ES-I3 (cell line): ENCODE measurements at regions not wholly inside any gene's neighbourhood (a gene's known extent, or its start where the extent isn't known, plus 50 kb on each side); places are given as distances from the start of the nearest gene placed in this dataset.
"Not testable (repeated sequence)": the region's sequence is repeated elsewhere in the genome, so short reads cannot be mapped to it uniquely, and the experiment has no call there.

ENCODE experiments used
- H3K36me3 ChIP-seq: 2 replicates; pipeline ENCODE4 v1.6.1; 2013; ENCODE audit warnings: mild to moderate bottlenecking, low read length, control low read depth, moderate library complexity; ENCODE audit not compliant: insufficient read depth
- H3K4me1 ChIP-seq: 2 replicates; pipeline ENCODE4 v1.6.1; 2013; ENCODE audit warnings: mild to moderate bottlenecking, control low read depth, low read length; ENCODE audit not compliant: insufficient read depth
- H3K9ac ChIP-seq: 2 replicates; pipeline ENCODE4 v1.6.1; 2013; ENCODE audit warnings: low read depth, mild to moderate bottlenecking, low read length, moderate library complexity
- H3K9me3 ChIP-seq: 2 replicates; pipeline ENCODE4 v1.6.1; 2013; ENCODE audit warnings: mild to moderate bottlenecking, low read length, moderate library complexity; ENCODE audit not compliant: control insufficient read depth, insufficient read depth

- Histone ChIP-seq H3K9me3 (no peaks in the 10 kb centered on the region; the same call in 1 of the 2 replicates), H3K4me1 (no peaks in the 10 kb centered on the region; the same call in 1 of the 2 replicates), H3K9ac (no peak overlapping the region), H3K36me3 (no peaks in the 10 kb centered on the region)
Observed at GRCh38 chr13:76286178-76286577, 600.0 kb downstream of the KCTD12 start.

- Histone ChIP-seq H3K9ac (no peak overlapping the region), H3K9me3 (no peaks in the 10 kb centered on the region; the same call in 1 of the 2 replicates), H3K36me3 (no peaks in the 10 kb centered on the region), H3K4me1 (no peaks in the 10 kb centered on the region; the same call in 1 of the 2 replicates)
Observed at GRCh38 chr13:76285463-76285862, 600.7 kb downstream of the KCTD12 start.

GRCh38 chr13:76279766-76280165 is 606.4 kb downstream of the KCTD12 start:
- not testable (repeated sequence) for H3K9ac ChIP-seq

GRCh38 chr13:76271728-76272232 is 614.4 kb downstream of the KCTD12 start:
- H3K4me1 ChIP-seq = no peaks in the 10 kb centered on the region
- no peaks in the 10 kb centered on the region for H3K9me3 ChIP-seq
- no peak overlapping the region for H3K9ac ChIP-seq
- no peaks in the 10 kb centered on the region for H3K36me3 ChIP-seq

More at GRCh38 chr13:76279766-76280165, 606.4 kb downstream of the KCTD12 start:
- H3K4me1 ChIP-seq, H3K9me3 ChIP-seq, H3K36me3 ChIP-seq: not testable (repeated sequence)

GRCh38 chr13:76268307-76268706 is 617.9 kb downstream of the KCTD12 start:
- H3K9ac ChIP-seq, H3K4me1 ChIP-seq, H3K9me3 ChIP-seq, H3K36me3 ChIP-seq: not testable (repeated sequence)

GRCh38 chr13:76267216-76267615 is 619.0 kb downstream of the KCTD12 start:
- Histone ChIP-seq H3K9me3 (no peaks in the 10 kb centered on the region), H3K9ac (no peak overlapping the region), H3K36me3 (no peaks in the 10 kb centered on the region), H3K4me1 (no peaks in the 10 kb centered on the region)

GRCh38 chr13:76266561-76266960 is 619.6 kb downstream of the KCTD12 start:
- H3K9me3 ChIP-seq = no peaks in the 10 kb centered on the region
- no peaks in the 10 kb centered on the region for H3K36me3 ChIP-seq
- no peak overlapping the region for H3K9ac ChIP-seq
- no peaks in the 10 kb centered on the region for H3K4me1 ChIP-seq

GRCh38 chr13:76250211-76250610 is 614.1 kb downstream of the LMO7 start:
- Histone ChIP-seq H3K36me3 (no peaks in the 10 kb centered on the region), H3K9ac (no peak overlapping the region), H3K9me3 (no peaks in the 10 kb centered on the region), H3K4me1 (no peaks in the 10 kb centered on the region)

GRCh38 chr13:76245920-76246319 is 609.8 kb downstream of the LMO7 start:
- H3K4me1 ChIP-seq = no peaks in the 10 kb centered on the region
- no peaks in the 10 kb centered on the region for H3K36me3 ChIP-seq
- no peak overlapping the region for H3K9ac ChIP-seq
- H3K9me3 ChIP-seq = no peaks in the 10 kb centered on the region

GRCh38 chr13:76245211-76245610 is 609.1 kb downstream of the LMO7 start:
- Histone ChIP-seq H3K36me3 (no peaks in the 10 kb centered on the region), H3K4me1 (no peaks in the 10 kb centered on the region), H3K9me3 (no peaks in the 10 kb centered on the region), H3K9ac (no peak overlapping the region)

GRCh38 chr13:76243120-76243519 is 607.0 kb downstream of the LMO7 start:
- not testable (repeated sequence) for H3K9ac ChIP-seq, H3K4me1 ChIP-seq, H3K36me3 ChIP-seq, H3K9me3 ChIP-seq

- Histone ChIP-seq H3K9ac (no peak overlapping the region), H3K36me3 (no peaks in the 10 kb centered on the region), H3K4me1 (no peaks in the 10 kb centered on the region), H3K9me3 (no peaks in the 10 kb centered on the region)
Observed at GRCh38 chr13:76239031-76239680, 603.0 kb downstream of the LMO7 start.

GRCh38 chr13:76231522-76232167 is 595.5 kb downstream of the LMO7 start:
- no peaks in the 10 kb centered on the region for H3K4me1 ChIP-seq
- H3K36me3 ChIP-seq = no peaks in the 10 kb centered on the region
- no peaks in the 10 kb centered on the region for H3K9me3 ChIP-seq
- no peak overlapping the region for H3K9ac ChIP-seq

GRCh38 chr13:76229281-76229680 is 593.2 kb downstream of the LMO7 start:
- Histone ChIP-seq H3K9me3 (no peaks in the 10 kb centered on the region), H3K9ac (no peak overlapping the region), H3K36me3 (no peaks in the 10 kb centered on the region), H3K4me1 (no peaks in the 10 kb centered on the region)

GRCh38 chr13:76226941-76227340 is 590.8 kb downstream of the LMO7 start:
- no peaks in the 10 kb centered on the region for H3K9me3 ChIP-seq
- no peaks in the 10 kb centered on the region for H3K4me1 ChIP-seq
- no peak overlapping the region for H3K9ac ChIP-seq
- H3K36me3 ChIP-seq = no peaks in the 10 kb centered on the region
